ENCODE measurements at regions not wholly inside any gene's neighbourhood (a gene's known extent, or its start where the extent isn't known, plus 50 kb on each side); places are given as distances from the start of the nearest gene placed in this dataset.

DNA sequence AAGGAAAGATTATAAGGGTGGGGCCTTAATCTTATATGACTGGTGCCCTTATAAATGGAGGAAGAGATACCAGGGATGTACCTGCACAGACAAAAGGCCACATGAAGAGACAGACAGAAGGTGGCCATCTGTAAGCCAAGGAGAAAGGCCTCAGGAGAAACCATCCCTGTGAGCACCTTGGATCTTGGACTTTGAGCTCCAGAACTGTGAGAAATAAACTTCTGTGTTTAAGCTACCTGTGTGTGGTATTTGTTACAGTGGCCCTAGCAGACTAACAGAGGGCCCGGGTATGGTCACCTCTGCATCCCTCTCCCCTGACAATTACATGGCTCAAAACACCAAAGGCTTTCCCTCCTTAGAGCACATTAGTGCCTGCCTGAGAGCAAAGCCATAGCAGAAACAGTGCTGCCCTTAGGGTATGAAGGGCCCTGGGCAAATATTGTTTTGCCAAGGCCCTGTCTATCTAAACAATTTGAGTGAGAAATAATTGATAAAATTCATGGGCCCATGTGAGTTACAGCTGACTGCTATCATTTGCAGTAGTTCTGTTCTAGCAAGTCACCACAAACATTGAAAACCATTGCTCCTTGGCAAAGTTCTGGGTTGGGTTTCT, 109.3 kb upstream of the MYCN start:
- Histone ChIP-seq H2AFZ (ENCODE audit: low read length, unreplicated experiment) (no peak overlapping the region), H3K36me3 (ENCODE audit: insufficient read depth, low read length) (no peaks in the 10 kb centered on the region), H3K4me3 (ENCODE audit: low read depth, low read length) (no peak overlapping the region), H3K4me1 (ENCODE audit: control insufficient read depth, insufficient read depth, low read length, unreplicated experiment) (no peaks in the 10 kb centered on the region), H3K27me3 (ENCODE audit: insufficient read depth, low read length) (no peaks in the 10 kb centered on the region), H3K79me2 (ENCODE audit: control insufficient read depth, insufficient read depth, low read length, unreplicated experiment) (no peaks in the 10 kb centered on the region), H3K27ac (ENCODE audit: low read depth, low read length) (no peak overlapping the region)

DNA sequence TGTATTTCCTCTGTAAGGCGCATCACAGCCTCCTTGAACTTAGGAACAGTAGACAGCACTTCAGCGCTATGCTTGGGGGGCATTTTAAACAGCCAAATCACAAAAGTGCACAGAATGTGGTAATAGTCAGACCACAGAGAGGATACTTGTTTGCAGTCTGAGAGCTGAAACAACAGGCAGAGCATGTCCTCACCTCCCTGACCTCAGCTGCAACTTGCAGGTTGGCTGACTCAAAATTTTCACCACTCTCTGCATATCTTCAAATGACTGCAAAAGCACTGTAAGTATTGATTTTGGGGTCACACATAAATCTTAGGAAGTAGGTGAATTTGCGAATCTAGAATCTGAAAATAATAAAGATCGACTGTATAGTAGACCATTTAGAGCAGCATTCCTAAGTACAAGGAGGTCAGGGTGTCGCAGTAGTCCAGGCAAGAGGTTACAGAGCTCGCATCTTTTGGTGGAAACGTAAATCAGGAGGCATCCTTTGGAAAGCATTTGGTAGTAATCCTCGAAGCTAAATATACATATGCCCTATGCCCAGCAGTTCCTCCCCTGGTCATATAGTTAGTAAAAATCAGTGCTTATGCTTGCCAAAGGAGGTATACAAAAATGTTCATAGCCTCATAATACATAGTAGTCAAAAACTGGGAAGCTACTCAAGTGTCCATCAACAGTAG, 108.2 kb upstream of the MYCN start:
- Histone ChIP-seq H3K27me3 (ENCODE audit: insufficient read depth, low read length) (no peaks in the 10 kb centered on the region), H3K36me3 (ENCODE audit: insufficient read depth, low read length) (no peaks in the 10 kb centered on the region), H2AFZ (ENCODE audit: low read length, unreplicated experiment) (no peak overlapping the region), H3K27ac (ENCODE audit: low read depth, low read length) (no peak overlapping the region), H3K79me2 (ENCODE audit: control insufficient read depth, insufficient read depth, low read length, unreplicated experiment) (no peaks in the 10 kb centered on the region), H3K4me3 (ENCODE audit: low read depth, low read length) (no peak overlapping the region), H3K4me1 (ENCODE audit: control insufficient read depth, insufficient read depth, low read length, unreplicated experiment) (no peaks in the 10 kb centered on the region)

DNA sequence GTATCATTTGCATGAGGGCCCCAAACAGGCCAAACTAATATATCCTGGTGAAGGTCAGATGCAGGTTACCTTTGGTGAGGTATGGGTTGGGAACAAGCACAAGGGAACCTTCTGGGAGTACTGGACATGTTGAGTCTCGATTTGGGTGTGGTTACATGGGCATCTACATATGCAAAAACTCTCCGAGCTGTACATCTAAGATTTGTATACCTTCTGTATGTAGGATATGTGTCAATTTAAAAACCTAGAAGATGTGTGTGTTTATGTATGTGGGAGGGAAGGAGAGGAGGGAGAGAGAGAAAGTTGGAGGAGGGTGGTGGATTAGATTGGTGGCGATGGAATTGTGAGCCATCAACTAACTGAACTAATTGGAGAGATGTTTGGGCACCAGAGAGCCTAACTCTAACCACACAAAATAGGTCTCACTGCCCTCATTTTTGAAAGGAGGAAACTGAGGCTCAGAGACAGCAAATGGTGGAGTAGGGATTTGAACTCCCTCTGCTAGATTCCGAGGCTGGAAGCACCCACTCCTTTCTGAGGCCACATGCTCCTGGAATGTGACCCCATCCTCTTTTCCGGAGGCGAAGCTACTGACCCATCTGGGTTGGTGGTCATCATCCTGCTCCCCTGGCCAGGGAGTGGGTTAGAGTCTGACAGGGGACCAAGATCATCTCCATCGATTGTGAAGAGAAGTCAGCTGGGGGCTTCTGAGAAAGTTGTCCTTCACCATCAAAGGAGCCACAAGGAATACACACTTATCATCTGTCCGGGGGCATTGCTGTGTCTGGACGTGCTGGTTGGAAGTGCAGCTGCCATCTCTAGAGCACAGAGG, 107.3 kb upstream of the MYCN start:
- H3K79me2 ChIP-seq (ENCODE audit: control insufficient read depth, insufficient read depth, low read length, unreplicated experiment), result no peaks in the 10 kb centered on the region
- H3K4me1 ChIP-seq (ENCODE audit: control insufficient read depth, insufficient read depth, low read length, unreplicated experiment), result no peaks in the 10 kb centered on the region
- no peak overlapping the region for H3K27ac ChIP-seq (ENCODE audit: low read depth, low read length)
- no peaks in the 10 kb centered on the region for H3K36me3 ChIP-seq (ENCODE audit: insufficient read depth, low read length)
- no peaks in the 10 kb centered on the region for H3K27me3 ChIP-seq (ENCODE audit: insufficient read depth, low read length)
- H3K4me3 ChIP-seq (ENCODE audit: low read depth, low read length), result no peak overlapping the region
- no peak overlapping the region for H2AFZ ChIP-seq (ENCODE audit: low read length, unreplicated experiment)

DNA sequence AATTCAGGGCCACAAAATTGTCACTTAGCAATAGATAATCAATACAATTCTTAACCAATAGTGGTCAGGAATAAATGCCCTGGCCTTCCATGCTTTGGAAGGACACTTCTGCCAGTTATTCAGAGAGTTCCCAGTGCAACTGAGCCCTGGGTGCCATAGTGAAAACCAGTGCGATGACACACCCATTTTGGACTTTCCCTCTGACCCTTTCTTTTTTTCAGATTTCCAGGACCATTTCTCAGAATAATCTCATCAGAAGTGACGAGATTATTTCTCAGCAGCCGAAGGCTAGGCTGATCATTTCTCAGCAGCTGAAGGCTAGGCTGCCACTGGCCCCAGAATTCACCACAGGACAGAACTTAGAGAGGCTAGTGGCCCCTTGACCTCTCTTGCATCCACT, 106.6 kb upstream of the MYCN start:
- H3K36me3 ChIP-seq (ENCODE audit: insufficient read depth, low read length), result no peaks in the 10 kb centered on the region
- H3K79me2 ChIP-seq (ENCODE audit: control insufficient read depth, insufficient read depth, low read length, unreplicated experiment), result no peaks in the 10 kb centered on the region
- no peak overlapping the region for H2AFZ ChIP-seq (ENCODE audit: low read length, unreplicated experiment)
- H3K27ac ChIP-seq (ENCODE audit: low read depth, low read length), result no peak overlapping the region
- H3K4me3 ChIP-seq (ENCODE audit: low read depth, low read length), result no peak overlapping the region
- H3K27me3 ChIP-seq (ENCODE audit: insufficient read depth, low read length), result no peaks in the 10 kb centered on the region
- H3K4me1 ChIP-seq (ENCODE audit: control insufficient read depth, insufficient read depth, low read length, unreplicated experiment), result no peaks in the 10 kb centered on the region

DNA sequence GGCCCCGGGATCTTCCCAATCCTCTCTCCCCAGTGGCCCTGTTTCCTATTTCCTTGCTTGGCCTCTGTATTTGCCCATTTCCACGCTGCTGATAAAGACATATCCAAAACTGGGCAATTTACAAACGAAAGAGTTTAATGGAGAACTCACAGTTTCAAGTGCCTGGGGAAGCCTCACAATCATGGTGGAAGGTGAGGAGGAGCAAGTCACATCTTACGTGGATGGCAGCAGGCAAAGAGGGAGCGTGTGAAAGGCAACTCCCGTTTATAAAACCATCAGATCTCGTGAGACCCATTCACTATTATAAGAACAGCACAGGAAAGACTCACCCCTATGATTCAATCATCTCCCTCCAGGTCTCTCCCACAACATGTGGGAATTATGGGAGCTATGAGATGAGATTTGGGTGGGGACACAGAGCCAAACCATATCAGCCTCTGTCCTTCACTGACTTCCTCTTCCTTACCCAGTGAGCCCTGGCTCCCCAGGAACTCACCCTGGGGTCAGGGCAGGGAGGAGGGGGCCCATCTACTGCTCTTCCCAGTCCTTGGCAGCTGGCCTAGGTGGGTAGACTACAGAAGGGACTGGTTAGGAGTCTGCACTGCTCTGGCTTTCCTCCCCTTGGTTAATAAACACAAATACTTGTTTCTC, 105.8 kb upstream of the MYCN start:
- no peaks in the 10 kb centered on the region for H3K4me1 ChIP-seq (ENCODE audit: control insufficient read depth, insufficient read depth, low read length, unreplicated experiment)
- H3K79me2 ChIP-seq (ENCODE audit: control insufficient read depth, insufficient read depth, low read length, unreplicated experiment), result no peaks in the 10 kb centered on the region

DNA sequence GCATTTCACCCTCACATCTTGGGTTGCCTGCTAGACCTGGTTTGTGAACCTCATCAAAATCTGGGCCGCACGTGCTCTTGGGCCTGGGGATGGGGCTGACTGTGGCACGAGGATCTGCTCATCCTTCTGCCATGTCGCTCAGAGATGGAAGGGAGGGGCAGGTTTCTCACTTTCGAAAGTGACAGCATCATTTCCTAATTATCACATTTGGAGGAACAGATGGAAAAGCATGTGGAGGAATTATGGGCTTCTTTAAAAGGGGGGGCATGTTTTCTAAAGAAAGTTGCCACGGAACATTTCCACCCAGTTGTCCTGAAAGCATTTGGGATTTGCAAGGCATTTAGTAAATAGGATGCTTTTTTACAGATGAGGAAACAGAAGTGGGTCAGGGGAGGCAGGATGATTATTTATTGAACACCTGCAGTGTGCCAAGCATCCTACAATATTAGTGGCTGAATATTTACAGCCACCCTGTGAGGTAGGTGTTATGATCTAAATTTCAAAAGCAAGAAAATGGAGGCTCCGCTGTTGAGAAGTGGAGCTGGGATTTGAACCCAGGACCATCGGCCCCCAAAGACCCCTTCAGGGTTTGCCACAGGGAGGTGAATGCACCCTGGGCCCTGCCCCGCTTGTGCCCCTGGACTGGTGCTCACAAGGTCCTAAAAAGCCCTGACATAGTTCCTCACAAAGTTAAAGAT, 104.2 kb upstream of the MYCN start:
- H3K4me3 ChIP-seq (ENCODE audit: low read depth, low read length), result no peak overlapping the region
- no peak overlapping the region for H3K27ac ChIP-seq (ENCODE audit: low read depth, low read length)

More for the DNA sequence above, 105.8 kb upstream of the MYCN start:
- Histone ChIP-seq H3K4me3 (ENCODE audit: low read depth, low read length) (no peak overlapping the region), H3K36me3 (ENCODE audit: insufficient read depth, low read length) (no peaks in the 10 kb centered on the region), H3K27ac (ENCODE audit: low read depth, low read length) (no peak overlapping the region), H3K27me3 (ENCODE audit: insufficient read depth, low read length) (no peaks in the 10 kb centered on the region), H2AFZ (ENCODE audit: low read length, unreplicated experiment) (no peak overlapping the region)

DNA sequence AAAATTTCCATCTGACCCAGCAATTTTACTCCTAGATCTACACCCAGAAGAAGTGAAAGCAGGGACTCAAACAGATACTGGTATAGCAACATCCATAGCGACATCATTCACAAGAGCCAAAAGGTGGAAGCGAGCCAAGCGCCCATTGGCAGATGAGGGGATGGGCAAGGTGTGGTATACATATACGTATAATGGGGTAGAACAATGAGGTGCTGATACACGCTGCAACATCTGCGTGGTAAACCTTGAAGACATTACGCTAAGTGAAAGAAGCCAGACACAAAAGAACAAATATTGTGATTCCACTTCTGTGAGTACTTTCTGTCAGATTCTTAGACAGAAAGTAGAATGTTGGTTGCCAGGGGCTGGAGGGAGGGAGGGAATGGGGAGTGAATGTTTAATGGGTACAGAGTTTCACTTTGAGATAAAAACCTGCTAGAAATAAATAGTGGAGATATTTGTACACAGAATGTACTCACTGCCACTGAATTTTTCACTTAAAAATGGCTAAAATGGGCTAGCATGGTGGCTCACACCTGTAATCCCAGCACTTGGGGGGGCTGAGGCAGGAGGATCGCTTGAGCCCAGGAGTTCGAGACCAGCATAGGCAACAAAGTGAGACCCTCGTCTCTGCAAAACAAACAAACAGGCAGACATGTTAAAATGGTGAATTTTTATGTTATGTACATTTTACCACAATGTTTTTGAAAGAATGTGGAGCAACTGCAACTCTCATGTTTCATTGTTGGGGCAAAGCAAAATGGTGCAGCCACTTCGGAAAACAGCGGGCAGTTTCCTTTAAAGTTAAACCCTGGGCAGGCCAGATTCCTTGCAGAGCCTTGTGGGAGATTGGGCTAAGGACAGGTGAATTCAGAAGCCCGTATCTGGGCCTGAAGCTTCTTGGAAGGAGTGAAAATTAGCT, 103.4 kb upstream of the MYCN start:
- no peaks in the 10 kb centered on the region for H3K79me2 ChIP-seq (ENCODE audit: control insufficient read depth, insufficient read depth, low read length, unreplicated experiment)
- H3K27ac ChIP-seq (ENCODE audit: low read depth, low read length), result no peak overlapping the region
- H2AFZ ChIP-seq (ENCODE audit: low read length, unreplicated experiment), result no peak overlapping the region

More for the DNA sequence above, 104.2 kb upstream of the MYCN start:
- no peaks in the 10 kb centered on the region for H3K4me1 ChIP-seq (ENCODE audit: control insufficient read depth, insufficient read depth, low read length, unreplicated experiment)
- no peak overlapping the region for H2AFZ ChIP-seq (ENCODE audit: low read length, unreplicated experiment)
- no peaks in the 10 kb centered on the region for H3K36me3 ChIP-seq (ENCODE audit: insufficient read depth, low read length)
- H3K79me2 ChIP-seq (ENCODE audit: control insufficient read depth, insufficient read depth, low read length, unreplicated experiment), result no peaks in the 10 kb centered on the region
- no peaks in the 10 kb centered on the region for H3K27me3 ChIP-seq (ENCODE audit: insufficient read depth, low read length)

DNA sequence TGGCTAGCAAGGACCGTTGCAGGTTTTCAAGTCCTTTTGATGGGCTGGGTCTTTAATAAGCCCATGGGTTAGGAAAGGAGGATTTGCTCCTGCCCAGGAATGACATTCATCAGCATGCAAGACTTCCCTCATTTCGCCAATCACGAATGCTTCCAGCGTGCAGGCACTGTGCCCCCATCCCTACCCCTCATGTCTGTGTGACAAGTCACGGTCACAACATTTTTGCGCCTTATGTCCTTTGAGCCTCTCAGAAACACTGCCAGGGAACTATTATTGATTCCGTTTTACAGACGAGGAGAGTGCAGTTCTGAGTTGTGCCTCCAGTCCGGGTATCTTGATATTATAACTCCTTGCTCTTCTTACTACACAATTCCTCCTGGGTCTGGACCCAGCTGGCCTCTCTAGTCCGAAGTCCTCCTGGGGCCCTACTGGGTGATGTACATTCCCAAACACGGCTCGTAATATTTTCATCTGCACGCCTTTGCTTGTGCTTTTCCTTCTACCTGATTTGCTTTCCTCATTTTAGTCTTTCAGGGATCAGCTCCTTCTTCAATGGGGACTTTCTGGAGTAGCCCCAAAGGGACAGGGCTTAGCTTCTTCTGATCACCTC, 101.8 kb upstream of the MYCN start:
- Histone ChIP-seq H3K27ac (ENCODE audit: low read depth, low read length) (no peak overlapping the region), H3K36me3 (ENCODE audit: insufficient read depth, low read length) (no peaks in the 10 kb centered on the region), H3K79me2 (ENCODE audit: control insufficient read depth, insufficient read depth, low read length, unreplicated experiment) (no peaks in the 10 kb centered on the region), H3K27me3 (ENCODE audit: insufficient read depth, low read length) (no peaks in the 10 kb centered on the region), H3K4me3 (ENCODE audit: low read depth, low read length) (no peak overlapping the region), H2AFZ (ENCODE audit: low read length, unreplicated experiment) (no peak overlapping the region), H3K4me1 (ENCODE audit: control insufficient read depth, insufficient read depth, low read length, unreplicated experiment) (no peaks in the 10 kb centered on the region)

More for the DNA sequence above, 103.4 kb upstream of the MYCN start:
- no peaks in the 10 kb centered on the region for H3K4me1 ChIP-seq (ENCODE audit: control insufficient read depth, insufficient read depth, low read length, unreplicated experiment)
- H3K27me3 ChIP-seq (ENCODE audit: insufficient read depth, low read length), result no peaks in the 10 kb centered on the region
- H3K4me3 ChIP-seq (ENCODE audit: low read depth, low read length), result no peak overlapping the region
- H3K36me3 ChIP-seq (ENCODE audit: insufficient read depth, low read length), result no peaks in the 10 kb centered on the region

DNA sequence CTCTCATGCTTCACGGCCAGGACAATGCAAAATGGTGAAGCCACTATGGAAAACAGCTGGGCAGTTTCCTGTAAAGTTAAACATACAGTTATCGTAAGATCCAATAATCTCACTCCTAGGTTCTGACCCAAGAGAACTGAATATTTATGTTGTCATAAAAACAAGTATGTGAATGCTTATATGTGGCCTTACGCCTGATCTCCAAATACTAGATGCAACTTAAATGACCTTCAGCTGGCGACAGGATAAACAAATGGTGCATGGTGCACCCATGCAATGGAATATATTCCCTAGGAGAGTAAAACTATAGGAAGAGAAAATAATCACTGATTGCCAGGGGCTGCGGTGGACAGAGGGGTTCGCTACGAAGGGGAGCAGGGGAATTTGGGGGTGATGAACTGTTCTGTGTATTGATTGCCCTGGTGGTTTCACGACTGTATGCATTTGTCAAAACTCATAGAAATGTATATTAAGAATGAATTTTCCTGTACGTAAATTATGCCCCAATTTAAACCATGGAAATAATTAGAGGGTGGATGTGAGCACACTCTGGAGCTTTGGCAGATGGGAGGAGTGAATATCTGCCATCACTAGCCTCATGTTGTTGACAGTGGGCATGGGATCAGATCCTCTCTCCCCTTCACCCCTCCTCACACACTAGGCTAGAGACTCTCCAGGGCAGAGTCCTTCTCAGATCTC, 100.8 kb upstream of the MYCN start:
- Histone ChIP-seq H2AFZ (ENCODE audit: low read length, unreplicated experiment) (no peak overlapping the region), H3K27ac (ENCODE audit: low read depth, low read length) (no peak overlapping the region), H3K27me3 (ENCODE audit: insufficient read depth, low read length) (no peaks in the 10 kb centered on the region), H3K79me2 (ENCODE audit: control insufficient read depth, insufficient read depth, low read length, unreplicated experiment) (no peaks in the 10 kb centered on the region), H3K4me3 (ENCODE audit: low read depth, low read length) (no peak overlapping the region), H3K36me3 (ENCODE audit: insufficient read depth, low read length) (no peaks in the 10 kb centered on the region), H3K4me1 (ENCODE audit: control insufficient read depth, insufficient read depth, low read length, unreplicated experiment) (no peaks in the 10 kb centered on the region)

All from ACC112 (cell line).